ENCODE measurements at regions not wholly inside any gene's neighbourhood (a gene's known extent, or its start where the extent isn't known, plus 50 kb on each side); places are given as distances from the start of the nearest gene placed in this dataset.

- TF ChIP-seq CTCF (IDR thresholded peaks at IDR 0.05): no peak
- TF ChIP-seq POLR2A (IDR thresholded peaks at IDR 0.05): no peak
- no peak for TF ChIP-seq EP300 (IDR thresholded peaks at IDR 0.05)
- TF ChIP-seq POLR2AphosphoS5 (IDR thresholded peaks at IDR 0.05): no peak
These were observed 144.3 kb upstream of the KCNJ6 start for GRCh38 chr21:38060533-38060932.
